ENCODE measurements at regions not wholly inside any gene's neighbourhood (a gene's known extent, or its start where the extent isn't known, plus 50 kb on each side); places are given as distances from the start of the nearest gene placed in this dataset.

- intact Hi-C loops (cut with DNase I) = no loop called here
- no peak for TF ChIP-seq CTCF (IDR thresholded peaks at IDR 0.05)
- WGBS, 2 donors = 62 to 78% methylated on average over 4 of the region's 4 CpGs
- H3K27ac ChIP-seq = no peak overlapping the region
- H3K4me3 ChIP-seq = no peak overlapping the region
- no peaks in the 10 kb centered on the region for H3K36me3 ChIP-seq
- H3K9me3 ChIP-seq = no peaks in the 10 kb centered on the region
- ATAC-seq (no peak), DNase-seq (no peak), FAIRE-seq (no peak)
- no peaks in the 10 kb centered on the region for H3K27me3 ChIP-seq
- H3K4me1 ChIP-seq = no peaks in the 10 kb centered on the region
These were observed 189.5 kb downstream of the ABCC12 start for GRCh38 chr16:47966325-47966724.

DNA sequence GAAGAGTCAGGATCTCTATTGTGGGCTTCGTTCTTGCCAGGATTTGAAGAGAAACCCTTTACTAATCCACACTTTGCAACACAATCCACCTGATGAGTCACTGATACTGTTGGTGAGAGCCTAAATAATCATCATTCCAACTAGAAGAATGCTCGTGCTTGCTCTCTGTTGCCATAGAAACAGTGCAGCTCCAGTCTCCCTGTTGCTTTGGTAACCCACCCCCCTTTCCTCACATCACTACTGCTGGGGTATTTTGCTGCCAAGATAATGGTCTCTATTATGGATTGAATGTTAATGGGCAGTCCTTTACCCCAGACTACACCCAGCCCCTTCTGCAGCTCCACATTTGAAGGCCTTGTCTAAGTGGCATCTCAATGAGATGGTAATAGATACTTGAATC lies 190.4 kb downstream of the ABCC12 start:
- H3K4me3 ChIP-seq = no peak overlapping the region
- FAIRE-seq (no peak), ATAC-seq (no peak), DNase-seq (no peak)
- no peaks in the 10 kb centered on the region for H3K4me1 ChIP-seq
- H3K36me3 ChIP-seq = no peaks in the 10 kb centered on the region
- WGBS, 2 donors = 15 to 25% methylated on average over 2 of the region's 2 CpGs
- H3K9me3 ChIP-seq = no peaks in the 10 kb centered on the region
- TF ChIP-seq CTCF (IDR thresholded peaks at IDR 0.05) = no peak
- H3K27ac ChIP-seq = no peak overlapping the region
- no peaks in the 10 kb centered on the region for H3K27me3 ChIP-seq
- intact Hi-C loops (cut with DNase I) = no loop called here

- no peak for DNase-seq
- no peak for ATAC-seq
- no peak for TF ChIP-seq CTCF (IDR thresholded peaks at IDR 0.05)
- no peak overlapping the region for H3K27ac ChIP-seq
- no peaks in the 10 kb centered on the region for H3K36me3 ChIP-seq
- no peaks in the 10 kb centered on the region for H3K9me3 ChIP-seq
- no peak for FAIRE-seq
- no peaks in the 10 kb centered on the region for H3K27me3 ChIP-seq
- no peaks in the 10 kb centered on the region for H3K4me1 ChIP-seq
- intact Hi-C loops (cut with DNase I) = no loop called here
- no peak overlapping the region for H3K4me3 ChIP-seq
- 79 to 80% methylated on average over 5 of the region's 5 CpGs for WGBS, 2 donors
These were observed 197.1 kb downstream of the ABCC12 start for GRCh38 chr16:47958726-47959125.

DNA sequence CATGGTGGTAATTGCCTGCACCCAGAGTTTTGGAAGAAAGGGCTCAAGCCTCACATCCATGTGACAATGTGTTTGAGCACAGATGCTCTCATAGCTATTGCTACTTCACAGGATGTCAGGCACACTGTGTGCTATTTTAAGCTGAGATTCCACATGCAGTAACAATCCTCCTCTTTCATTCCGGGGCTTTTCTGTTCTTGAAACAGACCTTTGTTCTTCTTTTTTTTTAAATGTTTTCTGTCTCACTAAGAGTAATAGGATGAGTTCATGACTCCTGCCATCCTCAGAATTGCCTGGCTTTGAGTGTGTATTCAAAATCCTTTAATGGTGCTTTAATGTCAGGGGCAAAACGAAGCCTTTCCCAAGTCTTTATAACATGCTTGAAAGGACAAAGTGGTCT lies 198.9 kb downstream of the ABCC12 start:
- no peak overlapping the region for H3K27ac ChIP-seq
- no peak for FAIRE-seq
- no peak for DNase-seq
- 41 to 50% methylated on average over 2 of the region's 2 CpGs for WGBS, 2 donors
- H3K9me3 ChIP-seq = no peaks in the 10 kb centered on the region
- no peak for TF ChIP-seq CTCF (IDR thresholded peaks at IDR 0.05)
- intact Hi-C loops (cut with DNase I) = no loop called here
- ATAC-seq = no peak
- H3K27me3 ChIP-seq = no peaks in the 10 kb centered on the region
- no peak overlapping the region for H3K4me3 ChIP-seq
- H3K36me3 ChIP-seq = no peaks in the 10 kb centered on the region
- H3K4me1 ChIP-seq = no peaks in the 10 kb centered on the region

- no peaks in the 10 kb centered on the region for H3K36me3 ChIP-seq
- WGBS, 2 donors = 79 to 80% methylated on average over 9 of the region's 9 CpGs
- no peak for TF ChIP-seq CTCF (IDR thresholded peaks at IDR 0.05)
- no peaks in the 10 kb centered on the region for H3K27me3 ChIP-seq
- no peak overlapping the region for H3K4me3 ChIP-seq
- DNase-seq (no peak), FAIRE-seq (no peak), ATAC-seq (no peak)
- H3K27ac ChIP-seq = no peak overlapping the region
- intact Hi-C loops (cut with DNase I) = no loop called here
- no peaks in the 10 kb centered on the region for H3K4me1 ChIP-seq
- H3K9me3 ChIP-seq = no peaks in the 10 kb centered on the region
These were observed 206.1 kb downstream of the ABCC12 start for GRCh38 chr16:47949714-47950113.

Data from pancreas (tissue), 10 donors.